H1 (cell line): ENCODE measurements at regions not wholly inside any gene's neighbourhood (a gene's known extent, or its start where the extent isn't known, plus 50 kb on each side); places are given as distances from the start of the nearest gene placed in this dataset.

Source experiments
- CTCF ChIA-PET: fragments of 300-600 bp; sonication (Branson Sonifier 250); formaldehyde crosslinking; loops from one replicate; lab custom pipeline; 2021; ENCODE audit not compliant: partially characterized antibody; lab: Charles Lee
- POLR2A ChIA-PET: fragments of 300-600 bp; sonication (Branson Sonifier 250); formaldehyde crosslinking; loops from one replicate; lab custom pipeline; 2021; ENCODE audit warnings: inconsistent platforms; ENCODE audit not compliant: partially characterized antibody; lab: Charles Lee
- DNase-seq, 2 experiments: peaks; one replicate each; pipeline versions ENCODE4 v3.0.0 to v3.0.0-alpha.2; 2010 to 2022; ENCODE audit warnings: low spot score in 2 of 2, low read depth in 1 of 2, mixed read lengths in 1 of 2
- FAIRE-seq: peaks from 2 replicates; lab custom pipeline; 2011; peaks lifted over from hg19 to GRCh38; lab: Jason Lieb, UNC
- H2AFZ ChIP-seq: 2 replicates; pipeline ENCODE4 v1.8.1; 2012; ENCODE audit warnings: low read length, inconsistent platforms
- H2AK5ac ChIP-seq: 2 replicates; pipeline ENCODE4 v1.6.1; 2013; ENCODE audit warnings: low read depth, low read length
- H2BK120ac ChIP-seq: replicated peaks from 2 replicates; pipeline ENCODE3; 2013; ENCODE audit warnings: low read depth, low read length, inconsistent platforms
- H2BK12ac ChIP-seq: 2 replicates; pipeline ENCODE4 v1.6.1; 2013; ENCODE audit warnings: low read depth, low read length
- H2BK15ac ChIP-seq: 2 replicates; pipeline ENCODE4 v1.6.1; 2013; ENCODE audit warnings: low read length
- H2BK20ac ChIP-seq: 2 replicates; pipeline ENCODE4 v1.6.1; 2013; ENCODE audit warnings: low read length
- H2BK5ac ChIP-seq: 2 replicates; pipeline ENCODE4 v1.6.1; 2013; ENCODE audit warnings: low read depth, low read length
- H3K14ac ChIP-seq: 2 replicates; pipeline ENCODE4 v1.6.1; 2013; ENCODE audit warnings: inconsistent platforms; ENCODE audit not compliant: insufficient read length
- H3K18ac ChIP-seq: 2 replicates; pipeline ENCODE4 v1.6.1; 2013; ENCODE audit warnings: low read length; ENCODE audit errors: extremely low read depth
- H3K23ac ChIP-seq: 2 replicates; pipeline ENCODE4 v1.6.1; 2013; ENCODE audit warnings: inconsistent platforms; ENCODE audit not compliant: insufficient read length
- H3K23me2 ChIP-seq: 2 replicates; pipeline ENCODE4 v1.6.1; 2013; ENCODE audit warnings: low read depth, low read length
- H3K27ac ChIP-seq: 2 replicates; pipeline ENCODE4 v1.6.1; 2011; ENCODE audit warnings: low read depth, low read length, inconsistent platforms
- H3K27me3 ChIP-seq, 4 experiments: replicated peaks in 1 of 4; 1 replicate in 1 of 4; 2 replicates in 3 of 4; pipeline versions ENCODE4 v1.6.1 to v1.8.1; 2011 to 2013; ENCODE audit warnings: low read length in 3 of 4, mild to moderate bottlenecking in 3 of 4, inconsistent platforms in 2 of 4, mixed read lengths in 2 of 4, moderate library complexity in 1 of 4; ENCODE audit not compliant: control insufficient read depth in 3 of 4, insufficient read depth in 3 of 4; ENCODE audit errors: extremely low read depth in 1 of 4
- H3K36me3 ChIP-seq, 4 experiments: 2 replicates each; pipeline versions ENCODE4 v1.6.1 to v1.8.1; 2011 to 2013; ENCODE audit warnings: mild to moderate bottlenecking in 4 of 4, low read length in 3 of 4, moderate library complexity in 2 of 4, control low read depth in 1 of 4, inconsistent platforms in 1 of 4; ENCODE audit not compliant: insufficient read depth in 4 of 4, control insufficient read depth in 2 of 4
- H3K4ac ChIP-seq: replicated peaks from 2 replicates; pipeline ENCODE3; 2013; ENCODE audit warnings: low read length, low read depth, mixed read lengths, inconsistent platforms; ENCODE audit not compliant: insufficient read length
- H3K4me1 ChIP-seq, 4 experiments: replicated peaks in 1 of 4; 1 replicate in 1 of 4; 2 replicates in 3 of 4; pipeline versions ENCODE4 v1.6.1 to v1.8.1; 2011 to 2013; ENCODE audit warnings: low read length in 3 of 4, inconsistent platforms in 2 of 4, mixed read lengths in 1 of 4; ENCODE audit not compliant: insufficient read depth in 4 of 4, control insufficient read depth in 3 of 4
- H3K4me2 ChIP-seq, 2 experiments: 2 replicates each; pipeline versions ENCODE4 v1.6.1 to v1.8.1; 2011 to 2013; ENCODE audit warnings: low read depth in 2 of 2, low read length in 2 of 2, control low read depth in 1 of 2, inconsistent platforms in 1 of 2, mild to moderate bottlenecking in 1 of 2; ENCODE audit not compliant: insufficient read depth in 1 of 2
- H3K4me3 ChIP-seq, 4 experiments: fragments of 200-600, 300-600 bp in 1 of 4; sonication (generic), shearing (Covaris generic), sonication (Bioruptor Twin) in 1 of 4; 2 replicates each; pipeline versions ENCODE4 v1.5.1 to v1.8.1; 2011 to 2016; ENCODE audit warnings: low read length in 4 of 4, low read depth in 3 of 4, control low read depth in 2 of 4, inconsistent platforms in 2 of 4, mild to moderate bottlenecking in 2 of 4, mixed read lengths in 1 of 4, moderate library complexity in 1 of 4; ENCODE audit not compliant: insufficient read depth in 2 of 4; ENCODE audit errors: extremely low read depth in 1 of 4
- H3K56ac ChIP-seq: replicated peaks from 2 replicates; pipeline ENCODE3; 2013; ENCODE audit warnings: low read depth, mild to moderate bottlenecking, mixed read lengths, low read length, inconsistent platforms; ENCODE audit not compliant: insufficient read length
- H3K79me1 ChIP-seq: 2 replicates; pipeline ENCODE4 v1.6.1; 2013; ENCODE audit warnings: low read depth, low read length, control low read depth
- H3K79me2 ChIP-seq, 2 experiments: 2 replicates each; pipeline versions ENCODE4 v1.6.1 to v1.8.1; 2012 to 2013; ENCODE audit warnings: low read length in 2 of 2, mild to moderate bottlenecking in 2 of 2, inconsistent platforms in 1 of 2; ENCODE audit not compliant: insufficient read depth in 2 of 2, control insufficient read depth in 1 of 2
- H3K9ac ChIP-seq, 4 experiments: replicated peaks in 1 of 4; 1 replicate in 1 of 4; 2 replicates in 3 of 4; pipeline versions ENCODE4 v1.6.1 to v1.8.1; 2011 to 2013; ENCODE audit warnings: low read depth in 3 of 4, low read length in 3 of 4, control low read depth in 2 of 4, mild to moderate bottlenecking in 2 of 4, moderate library complexity in 2 of 4, inconsistent platforms in 1 of 4; ENCODE audit errors: extremely low read depth in 1 of 4
- H3K9me3 ChIP-seq, 2 experiments: 2 replicates each; pipeline versions ENCODE4 v1.6.1 to v1.8.1; 2012 to 2013; ENCODE audit warnings: mild to moderate bottlenecking in 2 of 2, moderate library complexity in 2 of 2, control low read depth in 1 of 2, inconsistent platforms in 1 of 2, low read depth in 1 of 2, low read length in 1 of 2, mixed read lengths in 1 of 2; ENCODE audit not compliant: insufficient read depth in 2 of 2
- H4K20me1 ChIP-seq, 2 experiments: replicated peaks in 1 of 2; 2 replicates each; pipeline versions ENCODE3 to v1.8.1; 2011 to 2013; ENCODE audit warnings: inconsistent platforms in 2 of 2, low read length in 2 of 2, mild to moderate bottlenecking in 1 of 2; ENCODE audit not compliant: insufficient read depth in 2 of 2, control insufficient read depth in 1 of 2
- H4K5ac ChIP-seq: 2 replicates; pipeline ENCODE4 v1.6.1; 2013; ENCODE audit warnings: low read length, low read depth, mixed read lengths, inconsistent platforms; ENCODE audit not compliant: insufficient read length
- H4K8ac ChIP-seq: 2 replicates; pipeline ENCODE4 v1.8.0; 2013; ENCODE audit warnings: mild to moderate bottlenecking, moderate library complexity, low read length, inconsistent platforms; ENCODE audit not compliant: insufficient read depth; ENCODE audit errors: extremely low read depth
- H4K91ac ChIP-seq: replicated peaks from 2 replicates; pipeline ENCODE3; 2013; ENCODE audit warnings: low read length, mixed read lengths, inconsistent platforms; ENCODE audit not compliant: insufficient read length
- BACH1 ChIP-seq: IDR thresholded peaks from 2 replicates; pipeline ENCODE4 v1.6.1; 2012; ENCODE audit warnings: low read length, improper control_type of control experiment
- CBX5 ChIP-seq: fragments of 300-800, 300-1000 bp; sonication (generic); IDR thresholded peaks from 2 replicates; pipeline ENCODE4 v1.7.1; 2016; ENCODE audit warnings: antibody characterized with exemption, low read length, low read depth
- CHD1 ChIP-seq: IDR thresholded peaks from 2 replicates; pipeline ENCODE4 v1.6.1; 2012; ENCODE audit warnings: low read depth, low read length, improper control_type of control experiment
- POU5F1 ChIP-seq: IDR thresholded peaks from 2 replicates; pipeline ENCODE4 v1.6.1; 2011; ENCODE audit warnings: low read depth, mild to moderate bottlenecking, low read length, moderate library complexity
- RBBP5 ChIP-seq: IDR thresholded peaks from 2 replicates; pipeline ENCODE4 v1.7.1; 2012; ENCODE audit warnings: low read depth, mild to moderate bottlenecking, inconsistent platforms, low read length, moderate library complexity, borderline replicate concordance
- RNF2 ChIP-seq: fragments of 200-900, 300-1000 bp; sonication (generic); IDR thresholded peaks from 2 replicates; pipeline ENCODE4 v1.7.1; 2016; ENCODE audit warnings: borderline replicate concordance, low read depth, mild to moderate bottlenecking, antibody characterized with exemption, low read length; ENCODE audit not compliant: poor library complexity, severe bottlenecking; ENCODE audit errors: missing control alignments
- SIX5 ChIP-seq: IDR thresholded peaks from 2 replicates; pipeline ENCODE4 v1.6.1; 2011; ENCODE audit warnings: mild to moderate bottlenecking, low read depth, low read length
- TCF12 ChIP-seq: IDR thresholded peaks from 2 replicates; pipeline ENCODE4 v1.6.1; 2011; ENCODE audit warnings: low read depth, mild to moderate bottlenecking, low read length
- WGBS, 2 experiments: shearing (Covaris generic) in 1 of 2; methylation state at CpG; one replicate each; pipeline versions ENCODE4 v1.1.6 to v1.1.7; 2013 to 2015; ENCODE audit warnings: low lambda C conversion rate in 2 of 2, mixed read lengths in 2 of 2, inconsistent platforms in 1 of 2, low coverage in 1 of 2, missing lambda C conversion rate in 1 of 2; ENCODE audit not compliant: insufficient replicate concordance in 2 of 2, insufficient coverage in 1 of 2, insufficient read length in 1 of 2; ENCODE audit errors: extremely low coverage in 1 of 2, missing lambda C conversion rate in 1 of 2; 5-methylcytosine and 5-hydroxymethylcytosine counted together
- TF ChIP-seq, protein P1 (sequence below), 3 experiments: IDR thresholded peaks; 1 replicate in 2 of 3; 2 replicates in 1 of 3; pipeline versions ENCODE4 v1.5.1 to v1.6.1; 2011; ENCODE audit warnings: low read length in 3 of 3, mild to moderate bottlenecking in 3 of 3, inconsistent platforms in 2 of 3, low read depth in 1 of 3, moderate library complexity in 1 of 3; ENCODE audit not compliant: insufficient read depth in 1 of 3; ENCODE audit errors: control extremely low read depth in 1 of 3
- TF ChIP-seq, protein P2 (sequence below): IDR thresholded peaks from 2 replicates; pipeline ENCODE4 v1.6.1; 2011; ENCODE audit warnings: low read length, improper control_type of control experiment

DNA sequence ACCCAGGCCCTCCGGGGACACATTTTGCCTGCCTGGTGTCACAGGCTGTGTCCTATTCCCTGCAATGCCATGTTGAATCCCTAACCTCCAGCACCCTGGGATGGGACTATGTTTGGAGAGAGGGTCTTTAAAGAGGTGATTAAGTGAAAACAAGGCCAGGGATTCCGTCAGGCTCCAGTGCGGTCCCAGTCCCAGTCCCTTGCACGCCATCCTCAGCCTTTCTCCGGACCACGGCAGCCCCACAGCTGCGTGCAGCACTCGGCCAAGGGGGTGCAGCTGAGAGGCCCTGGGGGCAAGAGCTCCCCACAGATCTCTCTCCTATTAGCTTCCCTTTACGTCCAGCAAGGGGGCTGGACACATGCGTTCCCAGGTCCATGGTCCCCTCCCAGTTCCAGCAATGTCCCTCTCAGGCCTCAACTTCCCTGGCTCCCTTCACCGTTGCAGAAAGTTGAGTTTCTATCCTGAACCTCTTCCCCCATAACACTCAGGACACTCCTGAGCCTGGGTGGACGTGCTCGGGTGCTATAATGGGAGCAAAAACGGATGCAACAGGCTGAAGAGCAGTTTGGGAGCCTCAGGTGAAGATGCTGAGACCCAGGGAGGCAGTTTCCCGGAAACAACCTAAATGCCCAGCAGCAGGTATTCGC lies 1422.7 kb downstream of the BRD1 start:
- WGBS, 2 experiments, result 91% methylated on average over 16 of the region's 16 CpGs; no CpG with 5 or more reads in 1 of the 2 experiments
- no peak overlapping the region for H2BK20ac ChIP-seq
- no peak overlapping the region for H2BK12ac ChIP-seq
- DNase-seq (peak in 1 of 2 experiments; percentile 26), FAIRE-seq (no peak)
- H3K79me2 ChIP-seq, result no peaks in the 10 kb centered on the region
- CTCF ChIA-PET, result no interaction called here
- H4K20me1 ChIP-seq, result no peaks in the 10 kb centered on the region
- no peak overlapping the region for H4K91ac ChIP-seq
- no peaks in the 10 kb centered on the region for H3K79me1 ChIP-seq
- H3K14ac ChIP-seq, result no peak overlapping the region
- H3K23ac ChIP-seq, result no peak overlapping the region
- H3K18ac ChIP-seq, result no peak overlapping the region
- H3K4me2 ChIP-seq, result no peak overlapping the region
- no peak overlapping the region for H4K5ac ChIP-seq
- no peak overlapping the region for H3K4ac ChIP-seq
- no peaks in the 10 kb centered on the region; a peak in 1 of 7 replicates for H3K4me1 ChIP-seq
- H3K9ac ChIP-seq, result no peak overlapping the region
- no peaks in the 10 kb centered on the region for H3K9me3 ChIP-seq
- H3K27ac ChIP-seq, result no peak overlapping the region
- H2BK15ac ChIP-seq, result no peak overlapping the region; the same call in 1 of the 2 replicates
- POLR2A ChIA-PET, result no interaction called here
- H2BK120ac ChIP-seq, result no peak overlapping the region
- H4K8ac ChIP-seq, result no peak overlapping the region
- H3K27me3 ChIP-seq, result no peaks in the 10 kb centered on the region; a peak in 1 of 7 replicates
- H3K36me3 ChIP-seq, result no peaks in the 10 kb centered on the region
- no peak overlapping the region for H3K4me3 ChIP-seq
- peak overlapping the region; percentile 70; the same call in 1 of the 2 replicates for H2AFZ ChIP-seq
- H2AK5ac ChIP-seq, result no peak overlapping the region
- no peak overlapping the region for H3K56ac ChIP-seq
- no peak overlapping the region for H2BK5ac ChIP-seq
- no peaks in the 10 kb centered on the region; the same call in 1 of the 2 replicates for H3K23me2 ChIP-seq
- TF ChIP-seq CBX5 (no peak), CHD1 (no peak), POU5F1 (no peak), BACH1 (no peak), TCF12 (no peak), RNF2 (no peak), RBBP5 (no peak), SIX5 (no peak)
- TF ChIP-seq, protein P1, sequence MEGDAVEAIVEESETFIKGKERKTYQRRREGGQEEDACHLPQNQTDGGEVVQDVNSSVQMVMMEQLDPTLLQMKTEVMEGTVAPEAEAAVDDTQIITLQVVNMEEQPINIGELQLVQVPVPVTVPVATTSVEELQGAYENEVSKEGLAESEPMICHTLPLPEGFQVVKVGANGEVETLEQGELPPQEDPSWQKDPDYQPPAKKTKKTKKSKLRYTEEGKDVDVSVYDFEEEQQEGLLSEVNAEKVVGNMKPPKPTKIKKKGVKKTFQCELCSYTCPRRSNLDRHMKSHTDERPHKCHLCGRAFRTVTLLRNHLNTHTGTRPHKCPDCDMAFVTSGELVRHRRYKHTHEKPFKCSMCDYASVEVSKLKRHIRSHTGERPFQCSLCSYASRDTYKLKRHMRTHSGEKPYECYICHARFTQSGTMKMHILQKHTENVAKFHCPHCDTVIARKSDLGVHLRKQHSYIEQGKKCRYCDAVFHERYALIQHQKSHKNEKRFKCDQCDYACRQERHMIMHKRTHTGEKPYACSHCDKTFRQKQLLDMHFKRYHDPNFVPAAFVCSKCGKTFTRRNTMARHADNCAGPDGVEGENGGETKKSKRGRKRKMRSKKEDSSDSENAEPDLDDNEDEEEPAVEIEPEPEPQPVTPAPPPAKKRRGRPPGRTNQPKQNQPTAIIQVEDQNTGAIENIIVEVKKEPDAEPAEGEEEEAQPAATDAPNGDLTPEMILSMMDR (IDR thresholded peaks at IDR 0.05; ENCODE audit: control extremely low read depth in 1 of 3, insufficient read depth in 1 of 3, low read depth in 1 of 3, low read length in 3 of 3), result no peak
- TF ChIP-seq, protein P2, sequence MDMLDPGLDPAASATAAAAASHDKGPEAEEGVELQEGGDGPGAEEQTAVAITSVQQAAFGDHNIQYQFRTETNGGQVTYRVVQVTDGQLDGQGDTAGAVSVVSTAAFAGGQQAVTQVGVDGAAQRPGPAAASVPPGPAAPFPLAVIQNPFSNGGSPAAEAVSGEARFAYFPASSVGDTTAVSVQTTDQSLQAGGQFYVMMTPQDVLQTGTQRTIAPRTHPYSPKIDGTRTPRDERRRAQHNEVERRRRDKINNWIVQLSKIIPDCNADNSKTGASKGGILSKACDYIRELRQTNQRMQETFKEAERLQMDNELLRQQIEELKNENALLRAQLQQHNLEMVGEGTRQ, result no peak
